ENCODE measurements at regions not wholly inside any gene's neighbourhood (a gene's known extent, or its start where the extent isn't known, plus 50 kb on each side); places are given as distances from the start of the nearest gene placed in this dataset.

- H3K4me3 ChIP-seq (ENCODE audit: low read length in 3 of 3) = peak overlapping the region in 1 of 3 donors; percentile 24
- no peaks in the 10 kb centered on the region for H3K27me3 ChIP-seq (ENCODE audit: control insufficient read depth, insufficient read depth, low read length)
- peak in 2 of 5 donors; percentile 49 to 69 for DNase-seq
- H3K27ac ChIP-seq (ENCODE audit: low read depth in 2 of 2, low read length in 2 of 2) = peak overlapping the region in 1 of 2 donors; percentile 20
- TF ChIP-seq CTCF (IDR thresholded peaks at IDR 0.05; ENCODE audit: borderline replicate concordance, extremely low read depth, insufficient read depth) = no peak
- H3K36me3 ChIP-seq (ENCODE audit: control insufficient read depth in 2 of 3, insufficient read depth in 3 of 3, low read length in 3 of 3) = no peaks in the 10 kb centered on the region
- H3K9me3 ChIP-seq (ENCODE audit: control insufficient read depth in 2 of 3, insufficient read depth in 1 of 3, low read length in 3 of 3) = no peaks in the 10 kb centered on the region
- no peak overlapping the region for H3K9ac ChIP-seq (ENCODE audit: low read length in 3 of 3)
- H3K4me1 ChIP-seq (ENCODE audit: control insufficient read depth in 2 of 3, insufficient read depth in 2 of 3, low read depth in 1 of 3, low read length in 3 of 3) = peaks cover 0 to 4% (median 4%) of the 10 kb centered on the region in 3 donors
- FAIRE-seq = peak; percentile 74
- intact Hi-C loops (cut with DNase I) = no loop called here
These were observed 165.8 kb upstream of the CDH6 start for GRCh38 chr5:31027721-31028120.

- H3K27ac ChIP-seq (ENCODE audit: low read depth in 2 of 2, low read length in 2 of 2) = no peak overlapping the region
- DNase-seq (no peak), FAIRE-seq (no peak)
- TF ChIP-seq CTCF (IDR thresholded peaks at IDR 0.05; ENCODE audit: borderline replicate concordance, extremely low read depth, insufficient read depth) = no peak
- H3K4me3 ChIP-seq (ENCODE audit: low read length in 3 of 3) = no peak overlapping the region
- no peaks in the 10 kb centered on the region for H3K36me3 ChIP-seq (ENCODE audit: control insufficient read depth in 2 of 3, insufficient read depth in 3 of 3, low read length in 3 of 3)
- H3K9ac ChIP-seq (ENCODE audit: low read length in 3 of 3) = no peak overlapping the region
- intact Hi-C loops (cut with DNase I) = no loop called here
- no peaks in the 10 kb centered on the region for H3K9me3 ChIP-seq (ENCODE audit: control insufficient read depth in 2 of 3, insufficient read depth in 1 of 3, low read length in 3 of 3)
- no peaks in the 10 kb centered on the region for H3K27me3 ChIP-seq (ENCODE audit: control insufficient read depth, insufficient read depth, low read length)
- H3K4me1 ChIP-seq (ENCODE audit: control insufficient read depth in 2 of 3, insufficient read depth in 2 of 3, low read depth in 1 of 3, low read length in 3 of 3) = peaks cover 0 to 4% (median 4%) of the 10 kb centered on the region in 3 donors
These were observed 170.4 kb upstream of the CDH6 start for GRCh38 chr5:31023105-31023504.

- Histone ChIP-seq H3K9ac (ENCODE audit: low read length in 3 of 3) (no peak overlapping the region), H3K27me3 (ENCODE audit: control insufficient read depth, insufficient read depth, low read length) (no peaks in the 10 kb centered on the region), H3K36me3 (ENCODE audit: control insufficient read depth in 2 of 3, insufficient read depth in 3 of 3, low read length in 3 of 3) (no peaks in the 10 kb centered on the region), H3K27ac (ENCODE audit: low read depth in 2 of 2, low read length in 2 of 2) (no peak overlapping the region), H3K4me1 (ENCODE audit: control insufficient read depth in 2 of 3, insufficient read depth in 2 of 3, low read depth in 1 of 3, low read length in 3 of 3) (peaks cover 0 to 4% (median 0%) of the 10 kb centered on the region in 3 donors), H3K4me3 (ENCODE audit: low read length in 3 of 3) (no peak overlapping the region), H3K9me3 (ENCODE audit: control insufficient read depth in 2 of 3, insufficient read depth in 1 of 3, low read length in 3 of 3) (peaks cover 0 to 3% (median 0%) of the 10 kb centered on the region in 3 donors)
- FAIRE-seq (no peak), DNase-seq (peak in 1 of 5 donors; percentile 15)
- TF ChIP-seq CTCF (IDR thresholded peaks at IDR 0.05; ENCODE audit: borderline replicate concordance, extremely low read depth, insufficient read depth) = no peak
- intact Hi-C loops (cut with DNase I) = no loop called here
These were observed 172.3 kb upstream of the CDH6 start for GRCh38 chr5:31021181-31021624.

- Histone ChIP-seq H3K4me1 (ENCODE audit: control insufficient read depth in 2 of 3, insufficient read depth in 2 of 3, low read depth in 1 of 3, low read length in 3 of 3) (no peaks in the 10 kb centered on the region), H3K36me3 (ENCODE audit: control insufficient read depth in 2 of 3, insufficient read depth in 3 of 3, low read length in 3 of 3) (no peaks in the 10 kb centered on the region), H3K9ac (ENCODE audit: low read length in 3 of 3) (no peak overlapping the region), H3K27ac (ENCODE audit: low read depth in 2 of 2, low read length in 2 of 2) (no peak overlapping the region), H3K9me3 (ENCODE audit: control insufficient read depth in 2 of 3, insufficient read depth in 1 of 3, low read length in 3 of 3) (peaks cover 0 to 4% (median 2%) of the 10 kb centered on the region in 3 donors), H3K27me3 (ENCODE audit: control insufficient read depth, insufficient read depth, low read length) (no peaks in the 10 kb centered on the region), H3K4me3 (ENCODE audit: low read length in 3 of 3) (no peak overlapping the region)
- FAIRE-seq (no peak), DNase-seq (no peak)
- intact Hi-C loops (cut with DNase I) = no loop called here
- no peak for TF ChIP-seq CTCF (IDR thresholded peaks at IDR 0.05; ENCODE audit: borderline replicate concordance, extremely low read depth, insufficient read depth)
These were observed 185.3 kb upstream of the CDH6 start for GRCh38 chr5:31008231-31008630.
